Adrenal gland (tissue), 9 donors: ENCODE measurements at regions not wholly inside any gene's neighbourhood (a gene's known extent, or its start where the extent isn't known, plus 50 kb on each side); places are given as distances from the start of the nearest gene placed in this dataset.

Experiments
- DNase-seq, 7 donors: peaks; one replicate each; pipeline ENCODE4 v3.0.0-alpha.2; 2019 to 2020
- H3K27ac ChIP-seq, 5 donors: fragments of 200-600 bp; sonication (generic) in 4 of 5; 1 replicate in 3 of 5; 2 replicates in 2 of 5; pipeline versions ENCODE4 v1.5.1 to v1.8.0; 2016 to 2020; ENCODE audit warnings: mild to moderate bottlenecking in 1 of 5
- H3K27me3 ChIP-seq: fragments of 200-600 bp; 2 replicates; pipeline ENCODE4 v1.8.0; 2021
- H3K36me3 ChIP-seq, 2 donors: fragments of 200-600 bp; replicated peaks in 1 of 2; 1 replicate in 1 of 2; 2 replicates in 1 of 2; pipeline versions ENCODE4 v1.5.1 to v1.8.0; 2018 to 2022
- H3K4me1 ChIP-seq, 2 donors: fragments of 200-600 bp; replicated peaks in 1 of 2; 1 replicate in 1 of 2; 2 replicates in 1 of 2; pipeline versions ENCODE4 v1.5.1 to v1.8.0; 2018 to 2021
- H3K4me3 ChIP-seq, 4 donors: fragments of 200-600 bp; sonication (generic) in 3 of 4; one replicate each; pipeline ENCODE4 v1.5.1; 2016 to 2018
- H3K9me3 ChIP-seq, 3 donors: fragments of 200-600 bp; sonication (generic) in 1 of 3; replicated peaks in 1 of 3; 1 replicate in 2 of 3; 2 replicates in 1 of 3; pipeline versions ENCODE4 v1.5.1 to v1.8.0; 2016 to 2021
- POLR2A ChIP-seq, 2 donors: fragments of 450-650 bp; IDR thresholded peaks; one replicate each; pipeline ENCODE4 v1.6.1; 2017; ENCODE audit warnings: antibody characterized with exemption in 2 of 2, mild to moderate bottlenecking in 2 of 2, moderate library complexity in 1 of 2
- WGBS, 4 donors: extraction: QIAGEN DNeasy Blood & Tissue Kit in 2 of 4; methylation state at CpG; one replicate each; pipeline versions ENCODE4 v1.1.5 to v1.1.7; 2013 to 2017; 5-methylcytosine and 5-hydroxymethylcytosine counted together
- intact Hi-C, 2 donors: fragments of 100-400 bp; cut with DNase I; formaldehyde crosslinking; loops; one replicate each; pipeline versions ENCODE4 v1.14.1 to v1.15.0; 2022 to 2023
- TF ChIP-seq, protein P1 (sequence below), 6 experiments: fragments of 450-650 bp in 4 of 6; fragments of 200-600 bp in 2 of 6; sonication (generic) in 1 of 6; IDR thresholded peaks; 1 replicate in 5 of 6; 2 replicates in 1 of 6; pipeline versions ENCODE4 v1.5.1 to v1.8.0; 2016 to 2021; ENCODE audit warnings: antibody characterized with exemption in 6 of 6, mild to moderate bottlenecking in 2 of 6, moderate library complexity in 1 of 6
- donor health status: healthy with polysubstance abuse.
- donor health status: Bipolar disorder and iron deficiency.
- donor health status: DM: yes; HTN: yes; CAD: no.
- donor health status: DM: no; HTN: no; CAD: no.
- donor health status: DM: no; HTN: no; CAD: no.

DNA sequence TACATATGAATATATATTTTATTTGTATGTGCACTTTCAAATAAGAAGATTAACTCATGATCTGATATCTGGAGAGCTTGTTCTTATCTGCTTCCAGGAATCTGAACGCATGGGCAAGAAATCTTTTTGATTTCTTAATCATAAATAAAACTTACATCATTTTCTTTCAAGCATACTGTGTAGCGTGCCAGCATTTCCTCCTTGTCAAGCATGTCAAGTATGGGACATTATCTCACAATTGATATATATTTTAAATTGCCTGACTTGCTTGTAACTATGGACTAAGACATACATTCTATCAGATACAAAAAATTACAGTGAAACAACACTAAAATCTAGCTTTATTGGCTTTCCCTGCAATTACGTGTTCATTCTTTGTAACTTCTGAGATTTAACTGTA lies 1128.2 kb downstream of the PLA2G4A start:
- 57 to 69% (median 61%) methylated on average over 3 of the region's 3 CpGs for WGBS, 4 donors
- Histone ChIP-seq H3K27ac (no peak overlapping the region), H3K4me1 (no peaks in the 10 kb centered on the region), H3K4me3 (no peak overlapping the region), H3K9me3 (peaks cover 0 to 10% (median 0%) of the 10 kb centered on the region in 3 donors), H3K27me3 (no peaks in the 10 kb centered on the region), H3K36me3 (no peaks in the 10 kb centered on the region)
- no peak for TF ChIP-seq POLR2A (IDR thresholded peaks at IDR 0.05)
- TF ChIP-seq, protein P1, sequence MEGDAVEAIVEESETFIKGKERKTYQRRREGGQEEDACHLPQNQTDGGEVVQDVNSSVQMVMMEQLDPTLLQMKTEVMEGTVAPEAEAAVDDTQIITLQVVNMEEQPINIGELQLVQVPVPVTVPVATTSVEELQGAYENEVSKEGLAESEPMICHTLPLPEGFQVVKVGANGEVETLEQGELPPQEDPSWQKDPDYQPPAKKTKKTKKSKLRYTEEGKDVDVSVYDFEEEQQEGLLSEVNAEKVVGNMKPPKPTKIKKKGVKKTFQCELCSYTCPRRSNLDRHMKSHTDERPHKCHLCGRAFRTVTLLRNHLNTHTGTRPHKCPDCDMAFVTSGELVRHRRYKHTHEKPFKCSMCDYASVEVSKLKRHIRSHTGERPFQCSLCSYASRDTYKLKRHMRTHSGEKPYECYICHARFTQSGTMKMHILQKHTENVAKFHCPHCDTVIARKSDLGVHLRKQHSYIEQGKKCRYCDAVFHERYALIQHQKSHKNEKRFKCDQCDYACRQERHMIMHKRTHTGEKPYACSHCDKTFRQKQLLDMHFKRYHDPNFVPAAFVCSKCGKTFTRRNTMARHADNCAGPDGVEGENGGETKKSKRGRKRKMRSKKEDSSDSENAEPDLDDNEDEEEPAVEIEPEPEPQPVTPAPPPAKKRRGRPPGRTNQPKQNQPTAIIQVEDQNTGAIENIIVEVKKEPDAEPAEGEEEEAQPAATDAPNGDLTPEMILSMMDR (IDR thresholded peaks at IDR 0.05): no peak
- DNase-seq: no peak
- intact Hi-C loops: no loop called here

DNA sequence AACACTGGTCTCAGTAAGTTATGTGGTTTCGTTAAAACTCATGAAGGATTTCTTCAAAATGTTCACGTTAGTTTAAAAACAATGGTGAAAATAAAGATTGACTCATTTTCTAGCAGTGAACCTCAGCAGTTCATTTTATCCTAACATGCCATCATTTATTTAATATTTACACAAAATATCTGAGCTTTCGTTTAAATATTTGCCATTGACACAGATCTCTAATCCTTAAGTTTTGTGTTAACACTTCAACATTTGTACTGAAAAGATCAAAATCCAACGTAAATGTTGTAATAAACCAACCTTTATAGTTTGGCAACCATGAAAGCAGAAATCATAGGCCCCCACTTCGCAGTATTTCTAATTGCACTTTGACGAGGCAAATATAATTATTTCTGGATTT lies 1129.5 kb downstream of the PLA2G4A start:
- WGBS, 4 donors: 78 to 87% (median 81%) methylated on average over 6 of the region's 6 CpGs
- H3K27me3 ChIP-seq: no peaks in the 10 kb centered on the region
- DNase-seq: no peak
- H3K4me1 ChIP-seq: no peaks in the 10 kb centered on the region
- H3K4me3 ChIP-seq: no peak overlapping the region
- H3K9me3 ChIP-seq: peaks cover 0 to under 1% (median 0%) of the 10 kb centered on the region in 3 donors
- no peak overlapping the region for H3K27ac ChIP-seq
- H3K36me3 ChIP-seq: no peaks in the 10 kb centered on the region
- intact Hi-C loops: no loop called here
- TF ChIP-seq POLR2A (IDR thresholded peaks at IDR 0.05): no peak
- TF ChIP-seq, protein P1 (IDR thresholded peaks at IDR 0.05): no peak

- intact Hi-C loops: no loop called here
- no peak overlapping the region for H3K4me3 ChIP-seq
- WGBS, 4 donors: 49 to 59% (median 52%) methylated on average over 3 of the region's 3 CpGs
- H3K36me3 ChIP-seq: no peaks in the 10 kb centered on the region
- TF ChIP-seq POLR2A (IDR thresholded peaks at IDR 0.05): no peak
- TF ChIP-seq, protein P1 (IDR thresholded peaks at IDR 0.05): no peak
- H3K4me1 ChIP-seq: no peaks in the 10 kb centered on the region
- no peak overlapping the region for H3K27ac ChIP-seq
- H3K9me3 ChIP-seq: no peaks in the 10 kb centered on the region
- H3K27me3 ChIP-seq: no peaks in the 10 kb centered on the region
- DNase-seq: no peak
These were observed 1130.3 kb downstream of the PLA2G4A start for GRCh38 chr1:187959062-187959461.

DNA sequence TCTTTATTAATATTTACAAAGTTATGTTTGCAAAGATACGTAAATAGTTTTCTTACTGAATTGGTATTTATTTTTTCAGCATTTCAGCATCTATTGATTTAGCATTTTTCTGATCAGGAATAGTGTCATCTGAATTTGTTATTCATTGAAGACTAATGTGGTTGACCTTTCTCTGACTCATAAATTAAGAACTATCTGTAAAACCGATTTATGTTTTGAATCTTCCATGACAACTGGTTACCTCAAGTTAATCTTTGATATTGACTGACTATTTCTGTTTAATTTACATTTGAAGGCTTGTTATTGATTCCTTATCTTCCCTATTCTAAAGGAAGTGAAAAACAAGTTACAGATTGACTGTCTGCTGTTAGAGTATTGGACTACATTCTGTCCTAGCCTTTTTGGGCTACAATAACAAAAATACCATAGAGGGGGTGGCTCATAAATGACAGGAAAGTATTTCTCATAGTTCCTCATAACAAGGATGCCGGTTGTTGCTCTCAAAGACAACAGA lies 1131.4 kb downstream of the PLA2G4A start:
- DNase-seq: no peak
- Histone ChIP-seq H3K9me3 (no peaks in the 10 kb centered on the region), H3K36me3 (no peaks in the 10 kb centered on the region), H3K4me3 (no peak overlapping the region), H3K4me1 (no peaks in the 10 kb centered on the region), H3K27ac (no peak overlapping the region), H3K27me3 (no peaks in the 10 kb centered on the region)
- intact Hi-C loops: no loop called here
- TF ChIP-seq, protein P1 (IDR thresholded peaks at IDR 0.05): no peak
- no peak for TF ChIP-seq POLR2A (IDR thresholded peaks at IDR 0.05)
- WGBS, 4 donors: 59 to 70% (median 66%) methylated on average over 3 of the region's 3 CpGs
